Thyroid gland (tissue), 4 donors: ENCODE measurements at regions not wholly inside any gene's neighbourhood (a gene's known extent, or its start where the extent isn't known, plus 50 kb on each side); places are given as distances from the start of the nearest gene placed in this dataset.

Source experiments
- CTCF ChIP-seq, 6 experiments: fragments of 200-600 bp in 3 of 6; fragments of 450-650 bp in 3 of 6; sonication (generic) in 3 of 6; IDR thresholded peaks; one replicate each; pipeline ENCODE4 v1.5.1; 2016 to 2019; ENCODE audit warnings: antibody characterized with exemption in 6 of 6, mild to moderate bottlenecking in 2 of 6, inconsistent platforms in 1 of 6, moderate library complexity in 1 of 6
- POLR2A ChIP-seq, 2 donors: fragments of 450-650 bp; IDR thresholded peaks; one replicate each; pipeline ENCODE4 v1.6.1; 2017; ENCODE audit warnings: antibody characterized with exemption in 2 of 2, mild to moderate bottlenecking in 2 of 2, moderate library complexity in 1 of 2

GRCh38 chr5:110940136-110940535 lies 131.4 kb upstream of the TSLP start:
- TF ChIP-seq CTCF (IDR thresholded peaks at IDR 0.05) (no peak), POLR2A (IDR thresholded peaks at IDR 0.05) (no peak)
